Rectal smooth muscle tissue (tissue), 1 donor: ENCODE measurements at regions not wholly inside any gene's neighbourhood (a gene's known extent, or its start where the extent isn't known, plus 50 kb on each side); places are given as distances from the start of the nearest gene placed in this dataset.

Experiments
- H3K27ac ChIP-seq: one replicate; pipeline ENCODE4 v1.7.0; 2013; ENCODE audit warnings: low read depth, low read length, inconsistent platforms
- H3K27me3 ChIP-seq: one replicate; pipeline ENCODE4 v1.7.0; 2013; ENCODE audit warnings: low read length; ENCODE audit not compliant: control insufficient read depth, insufficient read depth
- H3K36me3 ChIP-seq: one replicate; pipeline ENCODE4 v1.7.0; 2013; ENCODE audit warnings: low read length; ENCODE audit not compliant: control insufficient read depth, insufficient read depth
- H3K4me1 ChIP-seq: one replicate; pipeline ENCODE4 v1.7.0; 2013; ENCODE audit warnings: low read length; ENCODE audit not compliant: control insufficient read depth, insufficient read depth
- H3K4me3 ChIP-seq: one replicate; pipeline ENCODE4 v1.7.0; 2013; ENCODE audit warnings: low read length
- H3K9ac ChIP-seq: one replicate; pipeline ENCODE4 v1.7.0; 2013; ENCODE audit warnings: low read length

GRCh38 chr2:14234911-14235310, 397.6 kb upstream of the LRATD1 start:
- H3K36me3 ChIP-seq, result no peaks in the 10 kb centered on the region
- no peak overlapping the region for H3K4me3 ChIP-seq
- H3K9ac ChIP-seq, result no peak overlapping the region
- no peak overlapping the region for H3K27ac ChIP-seq
- H3K4me1 ChIP-seq, result no peaks in the 10 kb centered on the region
- H3K27me3 ChIP-seq, result no peaks in the 10 kb centered on the region

GRCh38 chr2:14235667-14236066, 396.9 kb upstream of the LRATD1 start:
- H3K27me3 ChIP-seq, result no peaks in the 10 kb centered on the region
- H3K4me1 ChIP-seq, result no peaks in the 10 kb centered on the region
- no peak overlapping the region for H3K4me3 ChIP-seq
- H3K9ac ChIP-seq, result no peak overlapping the region
- H3K27ac ChIP-seq, result no peak overlapping the region
- no peaks in the 10 kb centered on the region for H3K36me3 ChIP-seq

GRCh38 chr2:14237902-14238301, 394.6 kb upstream of the LRATD1 start:
- H3K27ac ChIP-seq, result no peak overlapping the region
- H3K9ac ChIP-seq, result no peak overlapping the region
- no peak overlapping the region for H3K4me3 ChIP-seq
- H3K36me3 ChIP-seq, result no peaks in the 10 kb centered on the region
- no peaks in the 10 kb centered on the region for H3K27me3 ChIP-seq
- H3K4me1 ChIP-seq, result no peaks in the 10 kb centered on the region

GRCh38 chr2:14239605-14240004, 392.9 kb upstream of the LRATD1 start:
- H3K9ac ChIP-seq, result no peak overlapping the region
- no peaks in the 10 kb centered on the region for H3K27me3 ChIP-seq
- no peaks in the 10 kb centered on the region for H3K36me3 ChIP-seq
- no peak overlapping the region for H3K27ac ChIP-seq
- H3K4me3 ChIP-seq, result no peak overlapping the region
- H3K4me1 ChIP-seq, result no peaks in the 10 kb centered on the region

- H3K36me3 ChIP-seq, result no peaks in the 10 kb centered on the region
- H3K9ac ChIP-seq, result no peak overlapping the region
- H3K27ac ChIP-seq, result no peak overlapping the region
- H3K4me3 ChIP-seq, result no peak overlapping the region
- no peaks in the 10 kb centered on the region for H3K27me3 ChIP-seq
- no peaks in the 10 kb centered on the region for H3K4me1 ChIP-seq
Observed at GRCh38 chr2:14240868-14241267, 391.6 kb upstream of the LRATD1 start.

GRCh38 chr2:14245901-14246300, 386.6 kb upstream of the LRATD1 start:
- H3K4me3 ChIP-seq, result no peak overlapping the region
- H3K9ac ChIP-seq, result no peak overlapping the region
- H3K27me3 ChIP-seq, result no peaks in the 10 kb centered on the region
- H3K27ac ChIP-seq, result no peak overlapping the region
- no peaks in the 10 kb centered on the region for H3K4me1 ChIP-seq
- no peaks in the 10 kb centered on the region for H3K36me3 ChIP-seq

- H3K4me3 ChIP-seq, result no peak overlapping the region
- H3K27me3 ChIP-seq, result no peaks in the 10 kb centered on the region
- no peaks in the 10 kb centered on the region for H3K36me3 ChIP-seq
Observed at GRCh38 chr2:14255135-14255820, 377.2 kb upstream of the LRATD1 start.

GRCh38 chr2:14256890-14257289, 375.6 kb upstream of the LRATD1 start:
- Histone ChIP-seq H3K27me3 (no peaks in the 10 kb centered on the region), H3K9ac (no peak overlapping the region), H3K4me1 (no peaks in the 10 kb centered on the region), H3K4me3 (no peak overlapping the region), H3K27ac (no peak overlapping the region), H3K36me3 (no peaks in the 10 kb centered on the region)

More at GRCh38 chr2:14255135-14255820, 377.2 kb upstream of the LRATD1 start:
- no peak overlapping the region for H3K27ac ChIP-seq
- H3K4me1 ChIP-seq, result no peaks in the 10 kb centered on the region
- H3K9ac ChIP-seq, result no peak overlapping the region

- H3K9ac ChIP-seq, result no peak overlapping the region
- H3K4me3 ChIP-seq, result no peak overlapping the region
Observed at GRCh38 chr2:14257801-14258507, 374.6 kb upstream of the LRATD1 start.

GRCh38 chr2:14261771-14262170, 370.7 kb upstream of the LRATD1 start:
- no peaks in the 10 kb centered on the region for H3K36me3 ChIP-seq
- no peak overlapping the region for H3K27ac ChIP-seq
- H3K4me1 ChIP-seq, result no peaks in the 10 kb centered on the region
- H3K4me3 ChIP-seq, result no peak overlapping the region
- H3K27me3 ChIP-seq, result no peaks in the 10 kb centered on the region
- no peak overlapping the region for H3K9ac ChIP-seq

More at GRCh38 chr2:14257801-14258507, 374.6 kb upstream of the LRATD1 start:
- Histone ChIP-seq H3K27me3 (no peaks in the 10 kb centered on the region), H3K27ac (no peak overlapping the region), H3K4me1 (no peaks in the 10 kb centered on the region), H3K36me3 (no peaks in the 10 kb centered on the region)

- H3K4me3 ChIP-seq, result no peak overlapping the region
- no peaks in the 10 kb centered on the region for H3K4me1 ChIP-seq
- no peak overlapping the region for H3K9ac ChIP-seq
- H3K27ac ChIP-seq, result no peak overlapping the region
- H3K27me3 ChIP-seq, result no peaks in the 10 kb centered on the region
- H3K36me3 ChIP-seq, result no peaks in the 10 kb centered on the region
Observed at GRCh38 chr2:14263053-14263452, 369.5 kb upstream of the LRATD1 start.

GRCh38 chr2:14270036-14270582, 362.4 kb upstream of the LRATD1 start:
- Histone ChIP-seq H3K9ac (no peak overlapping the region), H3K4me1 (no peaks in the 10 kb centered on the region), H3K27me3 (no peaks in the 10 kb centered on the region), H3K4me3 (no peak overlapping the region), H3K36me3 (no peaks in the 10 kb centered on the region), H3K27ac (no peak overlapping the region)
